ENCODE measurements at regions not wholly inside any gene's neighbourhood (a gene's known extent, or its start where the extent isn't known, plus 50 kb on each side); places are given as distances from the start of the nearest gene placed in this dataset.

DNA sequence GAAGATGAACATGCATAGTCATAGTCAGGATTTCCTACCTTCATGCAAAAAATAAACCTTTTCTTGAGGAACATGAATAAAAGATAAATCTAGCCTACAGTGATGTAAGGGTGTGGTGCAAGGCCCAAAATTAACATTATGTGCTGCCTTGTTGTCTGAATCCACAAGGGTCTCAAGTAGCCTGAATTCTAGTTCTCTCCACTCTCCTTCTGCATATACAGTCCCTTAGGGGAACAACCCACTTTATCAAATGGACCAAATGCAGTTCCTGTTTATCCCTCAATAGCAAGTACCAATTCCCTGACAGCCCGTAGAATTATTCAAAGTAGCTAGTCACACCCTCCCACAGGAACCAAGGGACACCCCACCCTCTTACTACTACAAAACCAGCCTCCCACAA, 284.0 kb downstream of the ZIC4 start:
- TF ChIP-seq POLR2AphosphoS5 (IDR thresholded peaks at IDR 0.05; ENCODE audit: low read depth, low read length) (no peak), POLR2A (IDR thresholded peaks at IDR 0.05; ENCODE audit: low read depth, low read length) (no peak), SPI1 (IDR thresholded peaks at IDR 0.05; ENCODE audit: low read depth, low read length) (no peak), PAX5 (IDR thresholded peaks at IDR 0.05; ENCODE audit: insufficient read depth, low read length, severe bottlenecking) (no peak), POU2F2 (IDR thresholded peaks at IDR 0.05; ENCODE audit: low read depth, low read length) (no peak)

Data from GM12891 (cell line).